ENCODE measurements at regions not wholly inside any gene's neighbourhood (a gene's known extent, or its start where the extent isn't known, plus 50 kb on each side); places are given as distances from the start of the nearest gene placed in this dataset.

- DNase-seq, result no peak
These were observed 273.3 kb upstream of the ADAMTS16 start for GRCh38 chr5:4866817-4867216.

DNA sequence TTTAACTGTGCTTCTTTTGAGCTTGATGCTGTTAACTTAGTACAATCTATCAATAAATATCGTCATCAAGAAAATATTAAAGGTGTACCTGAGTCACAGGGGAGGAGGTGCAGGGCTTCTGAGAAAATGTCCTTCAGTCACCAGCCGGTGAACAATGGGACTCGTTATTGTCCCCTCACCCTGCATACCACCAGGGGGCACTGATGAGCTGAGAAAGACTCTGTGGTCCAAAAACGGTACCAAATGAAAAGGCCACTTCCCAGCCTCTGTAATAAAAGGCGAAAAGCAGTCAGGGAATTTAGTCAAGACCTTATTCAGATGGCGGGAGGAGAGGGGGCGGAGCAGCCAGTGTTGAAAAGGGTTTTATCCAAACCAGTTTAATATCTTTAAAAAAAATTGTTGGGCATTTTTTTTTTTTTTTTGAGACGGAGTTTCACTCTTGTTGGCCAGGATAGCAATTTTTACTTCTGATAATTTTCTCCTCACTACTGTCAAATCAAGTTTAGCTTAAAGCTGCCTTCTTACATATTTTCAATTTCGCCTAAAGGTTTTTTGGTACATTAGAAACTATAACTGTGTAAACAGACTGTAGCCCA lies 271.9 kb upstream of the ADAMTS16 start:
- DNase-seq, result peak; percentile 8

GRCh38 chr5:4873652-4874051 lies 266.5 kb upstream of the ADAMTS16 start:
- DNase-seq, result no peak

DNA sequence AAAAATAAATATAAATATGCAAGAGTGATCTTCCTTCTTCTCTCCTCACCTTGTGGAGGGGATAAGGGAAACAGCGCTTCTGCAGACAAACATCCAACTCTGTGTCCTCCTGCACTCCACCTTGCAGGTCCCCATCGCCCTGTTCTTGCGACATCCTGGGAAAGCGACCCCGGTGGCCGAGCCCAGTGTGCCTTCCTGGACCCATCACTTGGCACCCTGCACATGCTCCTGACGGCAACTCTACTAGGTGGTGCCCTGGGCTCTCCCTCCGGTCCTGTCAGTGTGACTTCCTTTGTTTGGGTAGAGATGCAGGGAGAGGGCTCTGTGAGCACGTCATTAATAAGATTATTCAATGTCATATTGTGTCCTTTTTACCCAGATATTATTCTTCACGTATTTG lies 266.0 kb upstream of the ADAMTS16 start:
- no peak for DNase-seq

DNA sequence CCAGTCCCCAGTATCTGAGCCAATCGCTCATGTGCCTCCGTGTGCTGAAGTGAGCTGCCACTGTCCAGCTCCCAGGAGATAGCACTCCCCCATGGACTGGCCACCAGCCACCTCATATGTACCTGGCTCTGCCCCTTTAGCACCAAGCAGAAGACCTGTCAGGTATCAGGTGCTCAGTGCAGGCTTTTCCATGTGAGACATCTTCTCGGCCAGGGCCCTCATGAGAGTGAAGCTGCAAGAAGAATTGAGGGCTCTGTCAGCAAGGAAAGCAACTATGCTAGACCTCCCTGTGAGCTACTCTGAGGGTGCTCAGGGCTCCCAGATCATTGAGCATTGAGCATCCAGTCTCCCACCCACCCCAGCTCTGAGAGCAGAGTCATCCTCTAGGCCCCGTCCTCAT lies 264.2 kb upstream of the ADAMTS16 start:
- no peak for DNase-seq

DNA sequence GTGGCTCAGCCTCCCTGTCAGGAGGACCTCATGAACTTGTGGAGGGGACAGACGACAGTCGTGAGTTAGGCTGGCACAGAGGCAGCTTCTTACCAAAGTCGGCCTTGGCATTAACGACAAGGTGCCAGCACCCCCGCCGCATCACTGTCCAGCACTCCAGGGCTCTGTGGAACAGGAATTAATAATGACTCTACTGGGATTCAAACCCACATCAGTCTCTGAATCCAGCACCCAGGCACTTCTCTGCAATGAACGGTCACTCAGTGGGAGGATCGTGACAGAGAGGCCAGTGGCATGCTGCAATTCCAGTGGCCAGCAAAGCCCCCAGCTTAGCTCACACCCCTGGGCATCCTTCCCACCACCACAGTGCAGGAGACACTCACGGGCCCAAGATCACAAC lies 263.3 kb upstream of the ADAMTS16 start:
- DNase-seq, result no peak

- no peak for DNase-seq
These were observed 262.6 kb upstream of the ADAMTS16 start for GRCh38 chr5:4877579-4877978.

- no peak for DNase-seq
These were observed 261.1 kb upstream of the ADAMTS16 start for GRCh38 chr5:4879075-4879474.

- peak; percentile 15 for DNase-seq
These were observed 260.3 kb upstream of the ADAMTS16 start for GRCh38 chr5:4879693-4880303.

DNA sequence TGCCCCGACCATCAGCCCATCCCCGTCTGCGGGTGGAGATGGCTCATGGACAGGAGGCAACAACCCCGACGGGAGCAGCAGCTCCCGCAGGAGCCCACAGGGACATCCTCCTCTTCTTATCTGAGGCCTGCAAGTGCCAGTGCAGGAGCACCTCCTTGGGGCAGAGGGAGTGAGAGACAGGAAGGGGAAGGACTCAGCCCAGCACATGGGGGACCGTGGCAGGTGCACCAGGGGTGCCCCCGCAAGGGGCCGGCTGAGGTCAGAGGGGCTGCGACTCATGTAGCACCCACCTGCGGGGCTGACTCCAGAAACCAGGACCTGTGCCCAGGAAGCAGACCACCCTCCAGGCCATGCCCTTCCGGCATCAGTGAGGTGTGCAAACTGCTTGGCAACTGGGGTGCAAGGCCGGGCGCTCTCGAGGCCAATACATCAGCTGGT lies 259.8 kb upstream of the ADAMTS16 start:
- DNase-seq, result no peak

DNA sequence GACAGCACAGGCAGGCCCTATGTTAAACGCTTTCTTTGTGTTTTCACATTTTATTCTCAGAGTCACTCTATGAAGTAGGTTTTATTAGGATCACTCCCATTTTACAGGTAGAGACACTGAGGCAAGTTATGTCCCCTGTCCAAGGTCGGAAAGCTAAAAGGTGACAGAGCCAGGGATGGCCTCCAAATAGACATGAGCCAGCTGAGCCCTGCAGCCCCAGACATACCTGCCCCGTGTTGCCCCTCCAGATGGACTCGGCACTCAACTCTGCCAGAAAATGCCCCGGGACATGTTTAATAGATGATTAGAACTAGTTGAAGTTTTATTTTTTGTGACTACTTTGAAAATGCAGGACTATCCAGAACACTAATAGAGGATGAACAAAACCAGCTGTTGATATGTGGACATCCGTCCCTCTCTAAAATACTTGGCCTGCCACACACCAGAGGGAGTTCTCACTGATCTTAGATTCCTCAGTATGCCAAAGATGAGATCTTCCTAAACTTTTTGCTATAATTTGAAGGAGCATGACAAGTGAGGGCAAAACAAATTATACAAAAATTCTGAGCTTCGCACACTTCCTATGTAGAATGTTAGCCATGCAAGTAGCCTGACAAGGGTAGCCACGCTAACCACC lies 258.6 kb upstream of the ADAMTS16 start:
- no peak for DNase-seq

GRCh38 chr5:4882186-4882585 lies 257.9 kb upstream of the ADAMTS16 start:
- DNase-seq, result no peak

- no peak for DNase-seq
These were observed 256.8 kb upstream of the ADAMTS16 start for GRCh38 chr5:4883360-4883759.

- DNase-seq, result no peak
These were observed 246.9 kb upstream of the ADAMTS16 start for GRCh38 chr5:4893063-4893744.

- no peak for DNase-seq
These were observed 243.8 kb upstream of the ADAMTS16 start for GRCh38 chr5:4896328-4896727.

GRCh38 chr5:4901305-4901811 lies 238.8 kb upstream of the ADAMTS16 start:
- no peak for DNase-seq

- DNase-seq, result no peak
These were observed 238.2 kb upstream of the ADAMTS16 start for GRCh38 chr5:4901924-4902323.

DNA sequence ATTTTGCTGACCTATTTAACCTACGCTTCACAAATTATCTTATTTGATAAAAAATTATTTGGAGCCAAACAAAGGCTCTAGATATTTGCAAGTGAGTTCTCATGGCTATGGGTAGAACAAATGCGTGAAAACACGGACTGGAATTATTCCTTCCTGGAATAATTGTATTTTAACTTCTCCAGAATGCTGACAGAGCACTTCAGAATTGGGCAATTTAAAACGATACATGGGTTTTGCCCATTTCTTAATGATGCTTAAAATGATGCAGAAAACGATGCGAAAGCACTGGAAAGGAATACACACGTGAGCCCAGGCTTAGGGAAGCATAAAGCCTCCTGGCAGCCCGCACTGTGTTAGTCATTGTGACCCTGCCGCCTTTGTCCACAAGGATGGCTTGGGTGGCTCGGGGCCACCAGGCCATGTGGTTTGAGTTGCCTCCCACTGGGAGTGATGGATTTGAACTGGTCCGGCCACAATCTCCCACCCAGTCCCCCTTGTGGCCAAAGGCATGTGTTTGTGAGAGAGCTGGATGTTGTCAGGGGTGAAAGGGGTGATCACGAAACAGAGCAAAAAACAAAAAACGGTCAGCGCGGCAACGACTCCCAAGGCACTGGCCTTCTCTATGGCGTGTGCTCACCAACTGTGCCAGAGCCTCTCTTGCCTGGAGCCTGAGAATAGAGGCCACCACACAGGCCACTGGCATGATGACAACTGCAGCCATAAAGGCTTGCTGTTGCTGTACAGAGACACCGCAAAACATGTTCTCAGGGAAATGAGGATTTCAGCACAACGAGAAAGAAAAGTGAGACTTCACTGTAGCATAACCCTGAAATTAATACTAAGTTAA lies 234.2 kb upstream of the ADAMTS16 start:
- DNase-seq, result no peak

- DNase-seq, result no peak
These were observed 233.3 kb upstream of the ADAMTS16 start for GRCh38 chr5:4906786-4907185.

GRCh38 chr5:4907571-4907970 lies 232.6 kb upstream of the ADAMTS16 start:
- DNase-seq, result no peak

DNA sequence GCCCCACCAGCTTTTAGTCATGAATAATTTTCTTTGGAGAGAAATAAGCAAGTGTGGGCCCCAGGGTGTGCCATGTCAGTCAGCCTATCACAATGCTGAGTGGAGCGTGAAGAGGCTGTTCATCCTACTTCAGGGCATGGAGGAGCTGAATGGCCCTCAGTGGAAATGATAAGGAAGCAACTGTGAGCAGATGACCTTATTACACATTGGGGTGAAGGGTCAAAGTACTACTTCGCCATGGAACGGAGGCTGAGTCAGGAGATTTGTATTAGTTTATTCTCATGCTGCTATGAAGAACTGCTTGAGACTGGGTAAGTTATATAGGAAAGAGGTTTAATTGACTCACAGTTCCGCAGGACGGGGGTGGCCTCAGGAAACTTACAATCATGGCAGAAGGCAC lies 231.0 kb upstream of the ADAMTS16 start:
- DNase-seq, result no peak

- no peak for DNase-seq
These were observed 228.3 kb upstream of the ADAMTS16 start for GRCh38 chr5:4911646-4912403.

Measured in T1000 (cell line).